GM23248 (cell line): ENCODE measurements at regions not wholly inside any gene's neighbourhood (a gene's known extent, or its start where the extent isn't known, plus 50 kb on each side); places are given as distances from the start of the nearest gene placed in this dataset.

Experiments used
- EZH2 ChIP-seq: fragments of 200-600 bp; sonication (generic); IDR thresholded peaks from 2 replicates; pipeline ENCODE4 v1.6.1; 2018; ENCODE audit warnings: antibody characterized with exemption, mild to moderate bottlenecking; ENCODE audit not compliant: insufficient read depth, poor library complexity, severe bottlenecking
- EZH2phosphoT487 ChIP-seq: fragments of 200-600 bp; sonication (generic); IDR thresholded peaks from 2 replicates; pipeline ENCODE4 v1.6.1; 2018; ENCODE audit warnings: antibody characterized with exemption, moderate library complexity, mild to moderate bottlenecking, low read depth; ENCODE audit not compliant: insufficient read depth

DNA sequence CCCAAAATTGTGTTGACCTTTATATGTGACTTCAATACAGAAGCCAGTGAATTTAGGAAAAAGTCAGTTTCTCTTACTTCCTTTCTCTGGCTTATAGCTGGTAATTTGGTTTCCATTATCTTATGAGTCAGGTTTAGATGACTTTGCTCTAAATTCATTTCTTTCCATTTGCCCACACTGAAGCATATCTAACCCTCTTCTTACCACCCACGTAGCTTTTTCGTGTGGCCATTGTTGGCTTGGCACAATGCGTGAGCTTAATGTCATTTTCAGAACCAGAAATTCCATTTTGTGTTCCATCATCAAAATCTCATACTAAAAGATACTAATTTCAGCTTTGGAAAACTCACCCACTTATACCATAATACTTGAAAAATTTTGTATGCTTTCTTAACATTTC, 271.2 kb downstream of the INHBA start:
- TF ChIP-seq EZH2, result no peak
- no peak for TF ChIP-seq EZH2phosphoT487
